MM.1S (cell line): ENCODE measurements at regions not wholly inside any gene's neighbourhood (a gene's known extent, or its start where the extent isn't known, plus 50 kb on each side); places are given as distances from the start of the nearest gene placed in this dataset.

ENCODE experiments used
- DNase-seq: peaks from one replicate; pipeline ENCODE4 v3.0.0-alpha.2; 2015
- H2AFZ ChIP-seq: fragments of 300-600 bp; sonication (generic); 2 replicates; pipeline ENCODE4 v1.6.0; 2016; ENCODE audit warnings: antibody characterized with exemption, low read length
- H3F3A ChIP-seq: fragments of 300-600 bp; sonication (generic); 2 replicates; pipeline ENCODE4 v1.6.1; 2016; ENCODE audit warnings: mild to moderate bottlenecking, antibody characterized with exemption, low read length, moderate library complexity, mixed read lengths; ENCODE audit not compliant: insufficient read depth
- H3K27ac ChIP-seq: fragments of 300-600 bp; sonication (generic); 2 replicates; pipeline ENCODE4 v1.5.1; 2016; ENCODE audit warnings: mild to moderate bottlenecking, low read length
- H3K27me3 ChIP-seq: fragments of 300-600 bp; sonication (generic); replicated peaks from 2 replicates; pipeline ENCODE4 v1.6.0; 2016; ENCODE audit warnings: low read length; ENCODE audit not compliant: insufficient read depth
- H3K36me3 ChIP-seq: fragments of 300-600 bp; sonication (generic); replicated peaks from 2 replicates; pipeline ENCODE4 v1.6.1; 2016; ENCODE audit warnings: mild to moderate bottlenecking, low read length, mixed read lengths; ENCODE audit not compliant: insufficient read depth
- H3K4me1 ChIP-seq: fragments of 300-600 bp; sonication (generic); 2 replicates; pipeline ENCODE4 v1.6.1; 2016; ENCODE audit warnings: low read length, mixed read lengths
- H3K4me2 ChIP-seq: fragments of 300-600 bp; sonication (generic); 2 replicates; pipeline ENCODE4 v1.6.0; 2016; ENCODE audit warnings: low read depth, low read length
- H3K4me3 ChIP-seq: fragments of 300-600 bp; sonication (generic); 2 replicates; pipeline ENCODE4 v1.5.1; 2016; ENCODE audit warnings: low read length, mixed read lengths
- H3K79me2 ChIP-seq: fragments of 300-600 bp; sonication (generic); 2 replicates; pipeline ENCODE4 v1.6.1; 2016; ENCODE audit warnings: mixed run types, low read length, mixed read lengths
- H3K9ac ChIP-seq: fragments of 300-600 bp; sonication (generic); 2 replicates; pipeline ENCODE4 v1.6.1; 2016; ENCODE audit warnings: low read length, mixed read lengths
- H3K9me2 ChIP-seq: fragments of 300-600 bp; sonication (generic); replicated peaks from 2 replicates; pipeline ENCODE4 v1.6.1; 2016; ENCODE audit warnings: mild to moderate bottlenecking, low read length, mixed read lengths; ENCODE audit not compliant: insufficient read depth
- H3K9me3 ChIP-seq: fragments of 300-600 bp; sonication (generic); replicated peaks from 2 replicates; pipeline ENCODE4 v1.6.1; 2016; ENCODE audit warnings: mild to moderate bottlenecking, low read length, mixed read lengths; ENCODE audit not compliant: insufficient read depth
- H4K20me1 ChIP-seq: fragments of 300-600 bp; sonication (generic); 2 replicates; pipeline ENCODE4 v1.6.1; 2016; ENCODE audit warnings: mild to moderate bottlenecking, low read length, moderate library complexity, mixed read lengths; ENCODE audit not compliant: insufficient read depth
- EZH2 ChIP-seq: fragments of 300-600 bp; sonication (generic); optimal IDR thresholded peaks from 2 replicates; pipeline ENCODE3; 2017; ENCODE audit warnings: low read depth, mild to moderate bottlenecking, antibody characterized with exemption, low read length, mixed read lengths
- EZH2phosphoT487 ChIP-seq: fragments of 300-600 bp; sonication (generic); IDR thresholded peaks from 2 replicates; pipeline ENCODE4 v1.6.1; 2018; ENCODE audit warnings: antibody characterized with exemption, low read length
- TF ChIP-seq, protein P1 (sequence below): fragments of 300-600 bp; sonication (generic); IDR thresholded peaks from 2 replicates; pipeline ENCODE4 v1.5.1; 2016; ENCODE audit warnings: antibody characterized with exemption, low read length, mixed read lengths

DNA sequence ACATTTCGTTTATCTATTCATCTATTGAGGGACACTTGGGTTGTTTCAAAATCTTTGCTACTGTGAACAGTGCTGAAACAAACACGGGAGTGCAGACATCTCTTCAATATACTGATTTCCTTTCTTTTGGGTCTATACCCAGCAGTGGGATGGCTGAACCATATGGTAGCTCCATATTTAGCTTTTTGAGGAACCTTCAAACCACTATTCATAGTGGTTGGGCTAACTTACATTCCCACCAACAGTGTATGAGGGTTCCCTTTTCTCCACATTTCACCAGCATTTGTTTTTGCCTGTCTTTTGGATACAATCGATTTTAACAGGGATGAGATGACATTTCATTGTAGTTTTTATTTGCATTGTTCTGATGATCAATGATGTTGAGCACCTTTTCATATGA, 798.2 kb downstream of the UQCRFS1 start:
- TF ChIP-seq EZH2 = no peak
- TF ChIP-seq, protein P1, sequence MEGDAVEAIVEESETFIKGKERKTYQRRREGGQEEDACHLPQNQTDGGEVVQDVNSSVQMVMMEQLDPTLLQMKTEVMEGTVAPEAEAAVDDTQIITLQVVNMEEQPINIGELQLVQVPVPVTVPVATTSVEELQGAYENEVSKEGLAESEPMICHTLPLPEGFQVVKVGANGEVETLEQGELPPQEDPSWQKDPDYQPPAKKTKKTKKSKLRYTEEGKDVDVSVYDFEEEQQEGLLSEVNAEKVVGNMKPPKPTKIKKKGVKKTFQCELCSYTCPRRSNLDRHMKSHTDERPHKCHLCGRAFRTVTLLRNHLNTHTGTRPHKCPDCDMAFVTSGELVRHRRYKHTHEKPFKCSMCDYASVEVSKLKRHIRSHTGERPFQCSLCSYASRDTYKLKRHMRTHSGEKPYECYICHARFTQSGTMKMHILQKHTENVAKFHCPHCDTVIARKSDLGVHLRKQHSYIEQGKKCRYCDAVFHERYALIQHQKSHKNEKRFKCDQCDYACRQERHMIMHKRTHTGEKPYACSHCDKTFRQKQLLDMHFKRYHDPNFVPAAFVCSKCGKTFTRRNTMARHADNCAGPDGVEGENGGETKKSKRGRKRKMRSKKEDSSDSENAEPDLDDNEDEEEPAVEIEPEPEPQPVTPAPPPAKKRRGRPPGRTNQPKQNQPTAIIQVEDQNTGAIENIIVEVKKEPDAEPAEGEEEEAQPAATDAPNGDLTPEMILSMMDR = no peak
- no peak for TF ChIP-seq EZH2phosphoT487
- H3K4me1 ChIP-seq = no peaks in the 10 kb centered on the region
- H4K20me1 ChIP-seq = no peaks in the 10 kb centered on the region
- no peaks in the 10 kb centered on the region for H3K9me2 ChIP-seq
- H3F3A ChIP-seq = no peaks in the 10 kb centered on the region
- no peak overlapping the region for H3K4me2 ChIP-seq
- no peaks in the 10 kb centered on the region for H3K27me3 ChIP-seq
- H3K27ac ChIP-seq = no peak overlapping the region
- H2AFZ ChIP-seq = no peak overlapping the region
- no peaks in the 10 kb centered on the region for H3K9me3 ChIP-seq
- H3K79me2 ChIP-seq = no peaks in the 10 kb centered on the region
- no peaks in the 10 kb centered on the region for H3K36me3 ChIP-seq
- no peak overlapping the region for H3K4me3 ChIP-seq
- no peak overlapping the region for H3K9ac ChIP-seq
- DNase-seq = no peak

DNA sequence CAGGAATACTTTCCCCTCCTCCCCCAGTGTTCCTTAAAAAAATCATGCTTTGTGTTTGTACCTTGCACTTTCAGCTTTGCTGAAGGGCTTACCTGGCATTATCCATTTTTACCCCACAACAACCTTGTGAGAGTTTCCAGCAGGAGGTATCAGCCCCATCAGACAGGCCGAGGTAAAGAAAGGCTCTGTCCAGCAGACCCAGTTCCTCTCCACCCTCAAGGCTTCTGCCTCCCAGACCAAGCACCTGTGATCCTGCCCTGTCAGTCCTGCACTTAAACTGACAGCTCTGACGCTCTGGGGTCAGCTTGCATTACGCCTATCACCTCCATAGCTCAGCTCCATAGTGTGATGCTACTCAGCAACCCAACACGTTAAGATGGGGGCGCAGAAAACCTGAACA, 803.1 kb downstream of the UQCRFS1 start:
- H3K27ac ChIP-seq = no peak overlapping the region
- H4K20me1 ChIP-seq = no peaks in the 10 kb centered on the region
- H3K27me3 ChIP-seq = no peaks in the 10 kb centered on the region
- no peaks in the 10 kb centered on the region for H3K4me1 ChIP-seq
- no peaks in the 10 kb centered on the region for H3K79me2 ChIP-seq
- H3K36me3 ChIP-seq = no peaks in the 10 kb centered on the region
- no peaks in the 10 kb centered on the region for H3K9me3 ChIP-seq
- H3K4me3 ChIP-seq = no peak overlapping the region
- H2AFZ ChIP-seq = no peak overlapping the region
- H3F3A ChIP-seq = no peaks in the 10 kb centered on the region
- H3K9ac ChIP-seq = no peak overlapping the region
- no peak overlapping the region for H3K4me2 ChIP-seq
- DNase-seq = no peak
- TF ChIP-seq, protein P1 = no peak
- TF ChIP-seq EZH2 = no peak
- TF ChIP-seq EZH2phosphoT487 = no peak
- no peaks in the 10 kb centered on the region for H3K9me2 ChIP-seq

DNA sequence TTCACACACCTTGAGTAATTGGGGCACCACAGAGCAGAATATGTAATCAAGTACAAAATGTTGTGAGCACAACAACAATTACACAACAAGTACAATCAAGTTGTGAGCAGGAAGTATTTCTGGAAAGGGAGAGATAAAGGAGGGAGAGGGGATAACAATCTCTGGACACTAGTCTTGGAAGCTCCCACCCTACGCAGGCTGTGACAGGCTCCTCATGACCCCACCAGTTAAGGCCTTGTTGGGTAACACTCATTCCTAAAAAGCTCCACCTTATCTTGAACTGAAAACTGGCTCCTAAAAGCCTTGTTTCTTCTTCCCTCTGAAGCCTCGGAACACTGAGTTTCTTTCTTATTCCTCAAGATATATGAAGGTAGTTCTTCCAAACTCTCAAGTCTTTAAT, 806.0 kb downstream of the UQCRFS1 start:
- no peak overlapping the region for H3K4me2 ChIP-seq
- H3K27me3 ChIP-seq = no peaks in the 10 kb centered on the region
- no peaks in the 10 kb centered on the region for H3F3A ChIP-seq
- H3K9me2 ChIP-seq = no peaks in the 10 kb centered on the region
- TF ChIP-seq, protein P1 = no peak
- TF ChIP-seq EZH2phosphoT487 = no peak
- no peak for TF ChIP-seq EZH2
- no peak overlapping the region for H2AFZ ChIP-seq
- H4K20me1 ChIP-seq = no peaks in the 10 kb centered on the region
- no peak overlapping the region for H3K4me3 ChIP-seq
- no peak overlapping the region for H3K27ac ChIP-seq
- no peaks in the 10 kb centered on the region for H3K79me2 ChIP-seq
- no peak for DNase-seq
- no peaks in the 10 kb centered on the region for H3K4me1 ChIP-seq
- H3K9ac ChIP-seq = no peak overlapping the region
- H3K9me3 ChIP-seq = no peaks in the 10 kb centered on the region
- no peaks in the 10 kb centered on the region for H3K36me3 ChIP-seq
